ENCODE measurements at regions not wholly inside any gene's neighbourhood (a gene's known extent, or its start where the extent isn't known, plus 50 kb on each side); places are given as distances from the start of the nearest gene placed in this dataset.

DNA sequence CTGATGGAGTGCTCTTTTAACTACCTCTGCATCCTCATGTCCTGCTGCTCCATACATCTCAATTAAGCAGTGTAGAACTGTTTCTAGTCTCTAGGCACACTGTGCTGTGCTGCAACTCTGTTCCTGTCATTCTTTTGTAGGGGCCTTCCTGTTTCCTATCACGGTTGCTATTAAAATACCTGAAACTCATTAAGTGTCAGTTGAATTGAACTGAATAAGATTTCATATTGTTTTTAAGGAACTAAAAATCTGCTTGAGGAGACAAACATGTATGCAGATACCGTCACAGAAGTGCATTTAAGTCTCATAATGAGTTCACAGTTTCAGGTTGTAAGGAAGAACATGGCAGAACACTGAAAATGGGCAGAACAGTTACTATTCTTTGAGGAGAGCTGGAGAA lies 170.1 kb downstream of the LARP7 start:
- no peak for TF ChIP-seq SIN3A (IDR thresholded peaks at IDR 0.05; ENCODE audit: borderline replicate concordance, insufficient read depth, low read length)
- TF ChIP-seq, protein P1, sequence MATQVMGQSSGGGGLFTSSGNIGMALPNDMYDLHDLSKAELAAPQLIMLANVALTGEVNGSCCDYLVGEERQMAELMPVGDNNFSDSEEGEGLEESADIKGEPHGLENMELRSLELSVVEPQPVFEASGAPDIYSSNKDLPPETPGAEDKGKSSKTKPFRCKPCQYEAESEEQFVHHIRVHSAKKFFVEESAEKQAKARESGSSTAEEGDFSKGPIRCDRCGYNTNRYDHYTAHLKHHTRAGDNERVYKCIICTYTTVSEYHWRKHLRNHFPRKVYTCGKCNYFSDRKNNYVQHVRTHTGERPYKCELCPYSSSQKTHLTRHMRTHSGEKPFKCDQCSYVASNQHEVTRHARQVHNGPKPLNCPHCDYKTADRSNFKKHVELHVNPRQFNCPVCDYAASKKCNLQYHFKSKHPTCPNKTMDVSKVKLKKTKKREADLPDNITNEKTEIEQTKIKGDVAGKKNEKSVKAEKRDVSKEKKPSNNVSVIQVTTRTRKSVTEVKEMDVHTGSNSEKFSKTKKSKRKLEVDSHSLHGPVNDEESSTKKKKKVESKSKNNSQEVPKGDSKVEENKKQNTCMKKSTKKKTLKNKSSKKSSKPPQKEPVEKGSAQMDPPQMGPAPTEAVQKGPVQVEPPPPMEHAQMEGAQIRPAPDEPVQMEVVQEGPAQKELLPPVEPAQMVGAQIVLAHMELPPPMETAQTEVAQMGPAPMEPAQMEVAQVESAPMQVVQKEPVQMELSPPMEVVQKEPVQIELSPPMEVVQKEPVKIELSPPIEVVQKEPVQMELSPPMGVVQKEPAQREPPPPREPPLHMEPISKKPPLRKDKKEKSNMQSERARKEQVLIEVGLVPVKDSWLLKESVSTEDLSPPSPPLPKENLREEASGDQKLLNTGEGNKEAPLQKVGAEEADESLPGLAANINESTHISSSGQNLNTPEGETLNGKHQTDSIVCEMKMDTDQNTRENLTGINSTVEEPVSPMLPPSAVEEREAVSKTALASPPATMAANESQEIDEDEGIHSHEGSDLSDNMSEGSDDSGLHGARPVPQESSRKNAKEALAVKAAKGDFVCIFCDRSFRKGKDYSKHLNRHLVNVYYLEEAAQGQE (IDR thresholded peaks at IDR 0.05; ENCODE audit: insufficient read depth in 1 of 2, low read depth in 2 of 2, low read length in 2 of 2) = no peak
- no peak for TF ChIP-seq TAF1 (IDR thresholded peaks at IDR 0.05; ENCODE audit: borderline replicate concordance, insufficient read depth, low read length)
- TF ChIP-seq FOXP2 (optimal IDR thresholded peaks at IDR 0.05; ENCODE audit: borderline replicate concordance, extremely low read depth, extremely low read length, insufficient read depth) = no peak
- TF ChIP-seq POLR2AphosphoS5 (IDR thresholded peaks at IDR 0.05; ENCODE audit: low read depth, low read length) = no peak

DNA sequence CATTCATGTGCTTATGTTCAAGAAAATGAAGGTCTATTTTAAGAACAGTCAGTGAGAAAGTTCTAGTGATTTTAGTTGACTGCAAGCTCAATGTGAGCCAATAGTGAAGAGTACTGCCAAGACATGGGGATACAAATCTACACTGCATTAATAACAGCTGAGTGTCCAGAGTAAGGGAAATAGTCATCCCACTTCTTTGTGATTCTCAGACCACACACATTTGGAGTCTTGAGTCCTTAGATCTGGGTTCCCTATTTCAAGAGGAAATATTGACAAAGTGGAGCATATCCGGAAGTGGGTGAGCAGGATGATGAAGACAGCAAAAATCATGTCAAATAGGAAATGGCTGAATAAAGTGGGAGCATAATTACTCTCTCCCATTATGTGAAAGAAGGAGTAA lies 171.1 kb downstream of the LARP7 start:
- TF ChIP-seq TAF1 (IDR thresholded peaks at IDR 0.05; ENCODE audit: borderline replicate concordance, insufficient read depth, low read length) = no peak
- no peak for TF ChIP-seq FOXP2 (optimal IDR thresholded peaks at IDR 0.05; ENCODE audit: borderline replicate concordance, extremely low read depth, extremely low read length, insufficient read depth)
- no peak for TF ChIP-seq SIN3A (IDR thresholded peaks at IDR 0.05; ENCODE audit: borderline replicate concordance, insufficient read depth, low read length)
- no peak for TF ChIP-seq POLR2AphosphoS5 (IDR thresholded peaks at IDR 0.05; ENCODE audit: low read depth, low read length)

- TF ChIP-seq SIN3A (IDR thresholded peaks at IDR 0.05; ENCODE audit: borderline replicate concordance, insufficient read depth, low read length) = no peak
- TF ChIP-seq, protein P1 (IDR thresholded peaks at IDR 0.05; ENCODE audit: insufficient read depth in 1 of 2, low read depth in 2 of 2, low read length in 2 of 2) = no peak
Observed at GRCh38 chr4:112813790-112814189, 176.8 kb downstream of the LARP7 start.

DNA sequence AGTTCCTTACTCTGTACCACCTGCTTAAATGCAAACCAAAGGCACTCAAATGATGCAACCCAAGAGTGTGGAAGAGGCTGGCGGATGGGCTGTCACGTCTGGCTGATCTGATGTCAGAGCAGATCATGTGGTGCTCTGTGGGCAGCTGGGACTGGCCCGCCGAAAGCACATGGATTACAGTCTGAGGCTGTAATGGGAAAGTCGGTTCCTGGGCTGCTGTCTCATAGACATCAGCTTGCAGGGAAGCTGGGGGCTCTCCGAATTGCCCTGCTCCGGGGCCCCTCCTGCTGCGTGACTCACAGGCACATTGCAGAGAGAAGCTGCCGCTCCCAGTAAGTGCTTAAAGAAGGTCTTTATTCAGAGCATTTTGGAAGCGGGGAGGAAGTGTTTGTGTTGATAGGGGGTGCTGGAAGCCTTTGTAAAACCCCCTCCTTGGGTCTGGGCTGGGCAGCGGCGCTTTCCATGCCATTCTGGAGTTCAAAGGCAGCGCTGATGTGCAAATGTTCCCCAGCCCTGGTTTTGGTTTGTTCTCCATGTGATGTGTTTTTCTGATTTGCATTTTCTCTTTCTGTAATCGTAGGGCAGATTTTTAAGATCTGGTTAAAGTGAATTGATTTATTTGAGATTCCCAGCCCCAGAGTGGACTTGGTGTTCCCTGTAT lies 181.1 kb downstream of the LARP7 start:
- TF ChIP-seq POLR2AphosphoS5 (IDR thresholded peaks at IDR 0.05; ENCODE audit: low read depth, low read length) (peak; percentile 37; the same call in 1 of the 2 replicates), TAF1 (IDR thresholded peaks at IDR 0.05; ENCODE audit: borderline replicate concordance, insufficient read depth, low read length) (peak; percentile 46; the same call in 1 of the 2 replicates), FOXP2 (optimal IDR thresholded peaks at IDR 0.05; ENCODE audit: borderline replicate concordance, extremely low read depth, extremely low read length, insufficient read depth) (no peak), SIN3A (IDR thresholded peaks at IDR 0.05; ENCODE audit: borderline replicate concordance, insufficient read depth, low read length) (no peak)
- TF ChIP-seq, protein P1 (IDR thresholded peaks at IDR 0.05; ENCODE audit: insufficient read depth in 1 of 2, low read depth in 2 of 2, low read length in 2 of 2) = no peak

DNA sequence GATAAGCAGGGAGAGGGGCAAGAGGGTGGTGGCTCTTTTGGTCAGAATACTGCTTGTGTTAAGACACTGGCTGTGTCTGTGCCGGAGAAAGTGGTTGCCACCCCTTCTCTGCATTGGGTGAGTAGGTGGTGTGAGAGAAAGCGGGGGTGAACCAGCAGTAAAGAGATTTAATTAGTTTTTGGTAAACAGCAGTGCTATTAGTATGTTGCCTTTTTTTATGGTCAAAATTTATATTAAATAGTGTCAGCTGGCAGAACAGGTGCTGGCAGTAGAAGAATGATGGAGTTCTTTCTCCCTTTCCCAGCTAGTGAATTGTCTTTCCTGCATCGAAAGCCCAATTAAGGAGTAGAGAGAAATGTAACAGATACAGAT lies 181.6 kb downstream of the LARP7 start:
- no peak for TF ChIP-seq SIN3A (IDR thresholded peaks at IDR 0.05; ENCODE audit: borderline replicate concordance, insufficient read depth, low read length)
- TF ChIP-seq, protein P1 (IDR thresholded peaks at IDR 0.05; ENCODE audit: insufficient read depth in 1 of 2, low read depth in 2 of 2, low read length in 2 of 2) = no peak
- no peak for TF ChIP-seq POLR2AphosphoS5 (IDR thresholded peaks at IDR 0.05; ENCODE audit: low read depth, low read length)
- no peak for TF ChIP-seq FOXP2 (optimal IDR thresholded peaks at IDR 0.05; ENCODE audit: borderline replicate concordance, extremely low read depth, extremely low read length, insufficient read depth)

Data from PFSK-1 (cell line).